MG63 (cell line): ENCODE measurements at regions not wholly inside any gene's neighbourhood (a gene's known extent, or its start where the extent isn't known, plus 50 kb on each side); places are given as distances from the start of the nearest gene placed in this dataset.
"Not testable (repeated sequence)": the region's sequence is repeated elsewhere in the genome, so short reads cannot be mapped to it uniquely, and the experiment has no call there.

Experiments used
- DNase-seq: peaks from one replicate; pipeline ENCODE4 v3.0.0-alpha.2; 2020
- H3K27me3 ChIP-seq: fragments of 250-450 bp; sonication (Bioruptor Pico); 2 replicates; pipeline ENCODE4 v1.5.1; 2020; ENCODE audit warnings: mild to moderate bottlenecking, moderate library complexity
- H3K36me3 ChIP-seq: fragments of 250-450 bp; sonication (Bioruptor Pico); 2 replicates; pipeline ENCODE4 v1.5.1; 2020; ENCODE audit warnings: mild to moderate bottlenecking, moderate library complexity
- H3K4me3 ChIP-seq: fragments of 250-450 bp; sonication (Bioruptor Pico); 2 replicates; pipeline ENCODE4 v1.5.1; 2020; ENCODE audit warnings: mild to moderate bottlenecking, moderate library complexity
- H3K9me3 ChIP-seq: fragments of 250-450 bp; sonication (Bioruptor Pico); 2 replicates; pipeline ENCODE4 v1.5.1; 2020; ENCODE audit warnings: mild to moderate bottlenecking, moderate library complexity

DNA sequence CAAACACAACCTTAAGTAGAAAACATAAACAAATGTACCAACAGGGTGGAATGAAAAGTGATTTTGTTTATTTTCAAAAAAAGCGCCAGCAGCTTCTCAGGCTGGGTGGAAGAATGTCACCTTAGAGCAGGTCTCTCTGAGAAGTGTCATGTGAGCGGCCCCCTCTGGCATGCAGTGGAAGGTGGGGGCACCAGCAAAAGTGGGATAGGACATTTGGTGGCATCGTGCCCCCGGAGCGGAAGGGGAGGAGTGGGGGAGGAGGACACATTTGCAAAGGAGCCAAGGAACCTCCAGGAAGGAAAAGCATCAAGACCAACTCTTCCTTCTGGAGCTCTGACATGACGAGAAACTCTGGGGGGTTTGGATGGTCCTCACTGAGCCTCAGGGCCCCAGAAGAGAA lies 635.3 kb downstream of the UQCRFS1 start:
- Histone ChIP-seq H3K36me3 (no peaks in the 10 kb centered on the region), H3K4me3 (no peak overlapping the region), H3K27me3 (no peaks in the 10 kb centered on the region), H3K9me3 (no peaks in the 10 kb centered on the region)
- DNase-seq, result no peak

GRCh38 chr19:28577233-28577632 lies 635.7 kb downstream of the UQCRFS1 start:
- no peak overlapping the region for H3K4me3 ChIP-seq
- H3K9me3 ChIP-seq, result no peaks in the 10 kb centered on the region
- no peak for DNase-seq
- H3K36me3 ChIP-seq, result no peaks in the 10 kb centered on the region
- no peaks in the 10 kb centered on the region for H3K27me3 ChIP-seq

DNA sequence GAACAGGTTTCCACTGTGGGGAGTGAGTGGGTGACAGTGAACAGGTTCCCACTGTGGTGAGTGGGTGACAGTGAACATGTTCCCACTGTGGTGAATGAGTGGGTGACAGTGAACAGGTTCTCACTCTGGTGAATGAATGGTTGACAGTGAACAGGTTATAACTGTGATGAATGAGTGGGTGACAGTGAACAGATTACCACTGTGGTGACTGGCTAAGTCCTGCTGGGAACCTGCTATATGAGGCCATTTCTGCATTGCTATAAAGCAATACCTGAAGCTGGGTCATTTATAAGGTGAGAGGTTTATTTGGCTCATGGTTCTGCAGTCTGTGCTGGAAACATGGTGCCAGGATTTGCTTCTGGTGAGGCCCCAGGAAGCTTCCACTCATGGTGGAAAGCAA lies 637.1 kb downstream of the UQCRFS1 start:
- no peak for DNase-seq
- no peaks in the 10 kb centered on the region for H3K9me3 ChIP-seq
- no peaks in the 10 kb centered on the region for H3K27me3 ChIP-seq
- no peak overlapping the region for H3K4me3 ChIP-seq
- no peaks in the 10 kb centered on the region for H3K36me3 ChIP-seq

- H3K36me3 ChIP-seq, H3K27me3 ChIP-seq, DNase-seq, H3K9me3 ChIP-seq, H3K4me3 ChIP-seq: not testable (repeated sequence)
These were observed 637.6 kb downstream of the UQCRFS1 start for GRCh38 chr19:28575312-28575711.

DNA sequence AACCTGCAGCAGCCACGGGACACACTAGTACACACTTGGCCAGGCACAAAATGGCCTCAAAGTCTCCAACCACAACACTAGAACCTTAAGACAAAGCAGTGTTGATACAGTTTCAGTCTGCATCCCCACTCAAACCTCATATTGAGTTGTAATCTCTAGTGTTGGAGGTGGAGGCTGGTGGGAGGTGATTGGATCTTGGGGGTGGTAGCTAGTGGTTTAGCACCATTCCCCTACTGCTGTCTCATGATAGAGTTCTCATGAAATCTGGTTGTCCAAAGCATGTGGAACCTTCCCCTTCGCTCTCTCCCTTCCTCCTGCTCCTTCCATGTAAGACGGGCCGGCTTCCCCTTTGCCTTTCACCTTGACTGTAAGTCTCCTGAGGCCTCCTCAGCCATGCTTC lies 638.7 kb downstream of the UQCRFS1 start:
- Histone ChIP-seq H3K36me3 (no peaks in the 10 kb centered on the region), H3K27me3 (no peaks in the 10 kb centered on the region), H3K9me3 (no peaks in the 10 kb centered on the region), H3K4me3 (no peak overlapping the region)
- DNase-seq, result no peak

- no peak for DNase-seq
- H3K4me3 ChIP-seq, result no peak overlapping the region
- H3K27me3 ChIP-seq, result no peaks in the 10 kb centered on the region
- H3K36me3 ChIP-seq, result no peaks in the 10 kb centered on the region
- H3K9me3 ChIP-seq, result no peaks in the 10 kb centered on the region
These were observed 643.5 kb downstream of the UQCRFS1 start for GRCh38 chr19:28569132-28570131.

DNA sequence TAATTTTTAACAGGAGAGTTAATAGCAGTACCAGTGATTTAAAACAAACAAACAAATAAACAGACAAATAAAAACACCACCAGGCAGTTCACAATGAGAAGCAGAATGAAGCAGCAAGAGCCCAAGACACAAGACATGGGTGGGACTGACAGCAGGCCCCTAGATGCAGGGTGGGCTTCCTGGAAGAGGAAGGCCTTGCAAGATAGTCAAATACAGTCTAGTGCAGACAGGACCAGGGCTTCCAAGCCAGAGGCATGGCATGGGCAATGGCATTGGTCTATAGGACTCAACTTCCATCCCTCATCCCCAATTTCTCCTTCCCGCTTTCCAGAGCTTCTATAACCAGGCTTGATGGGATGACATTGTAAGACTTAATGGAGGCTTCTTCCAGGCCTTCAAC lies 645.1 kb downstream of the UQCRFS1 start:
- Histone ChIP-seq H3K9me3 (no peaks in the 10 kb centered on the region), H3K4me3 (no peak overlapping the region), H3K36me3 (no peaks in the 10 kb centered on the region), H3K27me3 (no peaks in the 10 kb centered on the region)
- DNase-seq, result no peak

GRCh38 chr19:28563964-28564921 lies 648.7 kb downstream of the UQCRFS1 start:
- no peak overlapping the region for H3K4me3 ChIP-seq
- H3K9me3 ChIP-seq, result no peaks in the 10 kb centered on the region
- DNase-seq, result no peak
- H3K27me3 ChIP-seq, result no peaks in the 10 kb centered on the region
- H3K36me3 ChIP-seq, result no peaks in the 10 kb centered on the region

- Histone ChIP-seq H3K36me3 (no peaks in the 10 kb centered on the region), H3K9me3 (no peaks in the 10 kb centered on the region), H3K27me3 (no peaks in the 10 kb centered on the region), H3K4me3 (no peak overlapping the region)
- no peak for DNase-seq
These were observed 652.2 kb downstream of the UQCRFS1 start for GRCh38 chr19:28560786-28561185.

- H3K36me3 ChIP-seq, result no peaks in the 10 kb centered on the region
- H3K4me3 ChIP-seq, result no peak overlapping the region
- H3K9me3 ChIP-seq, result no peaks in the 10 kb centered on the region
- no peak for DNase-seq
- no peaks in the 10 kb centered on the region for H3K27me3 ChIP-seq
These were observed 654.2 kb downstream of the UQCRFS1 start for GRCh38 chr19:28558783-28559182.

DNA sequence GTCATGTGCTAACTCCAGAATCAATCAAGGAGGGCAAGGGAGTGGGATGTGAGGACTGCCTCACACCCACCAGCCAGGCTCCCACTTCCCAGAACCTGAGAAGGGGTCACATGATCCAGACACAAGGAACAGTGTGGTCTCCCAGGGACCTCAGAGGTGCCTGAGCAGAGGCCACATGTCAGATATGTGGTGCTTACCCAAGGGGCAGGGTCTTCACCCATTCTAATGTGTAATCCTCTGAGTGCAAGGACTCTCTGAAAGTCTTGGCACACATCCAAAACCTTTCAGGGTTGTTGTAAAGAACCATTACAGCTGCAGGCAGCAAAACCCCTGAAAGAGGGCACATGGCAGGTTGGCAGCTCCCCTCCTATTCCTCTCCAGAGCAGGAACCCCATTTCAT lies 656.6 kb downstream of the UQCRFS1 start:
- Histone ChIP-seq H3K4me3 (no peak overlapping the region), H3K9me3 (no peaks in the 10 kb centered on the region), H3K36me3 (no peaks in the 10 kb centered on the region), H3K27me3 (no peaks in the 10 kb centered on the region)
- no peak for DNase-seq

DNA sequence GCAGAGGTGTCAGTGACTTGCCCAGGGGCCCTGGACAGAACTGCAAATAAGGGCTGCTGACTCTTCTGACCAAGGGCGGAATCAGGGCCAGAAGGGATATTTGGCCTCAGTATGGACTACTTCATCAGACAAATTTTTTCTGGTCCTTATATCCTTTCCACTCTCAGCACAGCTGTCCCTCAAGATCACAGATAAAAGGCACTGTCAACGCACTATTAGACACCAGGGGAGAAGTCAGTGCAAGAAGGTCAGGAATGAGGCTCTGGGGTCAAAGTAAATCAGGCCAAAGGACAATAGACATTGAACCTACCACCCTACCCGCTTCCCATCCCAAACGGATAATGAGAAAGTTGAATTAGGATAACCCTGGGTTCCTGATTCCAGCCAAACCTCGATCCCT lies 657.6 kb downstream of the UQCRFS1 start:
- DNase-seq, result no peak
- Histone ChIP-seq H3K9me3 (no peaks in the 10 kb centered on the region), H3K4me3 (no peak overlapping the region), H3K27me3 (no peaks in the 10 kb centered on the region), H3K36me3 (no peaks in the 10 kb centered on the region)

GRCh38 chr19:28554321-28555091 lies 658.4 kb downstream of the UQCRFS1 start:
- Histone ChIP-seq H3K27me3 (no peaks in the 10 kb centered on the region), H3K9me3 (no peaks in the 10 kb centered on the region), H3K36me3 (no peaks in the 10 kb centered on the region), H3K4me3 (no peak overlapping the region)
- DNase-seq, result no peak

DNA sequence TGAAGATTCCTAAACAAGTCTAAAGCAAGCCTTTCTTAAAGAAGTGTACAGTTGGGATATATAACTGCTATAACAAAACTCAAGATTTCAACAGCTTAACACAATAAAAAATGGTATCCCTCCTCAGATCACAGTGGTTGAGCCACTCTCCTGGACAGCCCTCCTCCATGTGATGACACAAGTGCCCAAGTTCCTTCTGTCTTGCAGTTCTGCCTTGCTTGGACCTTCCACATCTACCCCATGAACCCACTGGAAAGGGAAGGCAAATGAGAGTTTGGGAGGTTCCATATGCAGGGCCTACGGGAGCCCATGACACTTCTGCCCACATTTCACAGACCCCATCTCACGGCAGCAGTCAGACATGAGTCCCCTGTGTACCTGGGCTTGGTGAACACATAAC lies 659.2 kb downstream of the UQCRFS1 start:
- no peaks in the 10 kb centered on the region for H3K9me3 ChIP-seq
- no peaks in the 10 kb centered on the region for H3K36me3 ChIP-seq
- DNase-seq, result no peak
- no peaks in the 10 kb centered on the region for H3K27me3 ChIP-seq
- no peak overlapping the region for H3K4me3 ChIP-seq

DNA sequence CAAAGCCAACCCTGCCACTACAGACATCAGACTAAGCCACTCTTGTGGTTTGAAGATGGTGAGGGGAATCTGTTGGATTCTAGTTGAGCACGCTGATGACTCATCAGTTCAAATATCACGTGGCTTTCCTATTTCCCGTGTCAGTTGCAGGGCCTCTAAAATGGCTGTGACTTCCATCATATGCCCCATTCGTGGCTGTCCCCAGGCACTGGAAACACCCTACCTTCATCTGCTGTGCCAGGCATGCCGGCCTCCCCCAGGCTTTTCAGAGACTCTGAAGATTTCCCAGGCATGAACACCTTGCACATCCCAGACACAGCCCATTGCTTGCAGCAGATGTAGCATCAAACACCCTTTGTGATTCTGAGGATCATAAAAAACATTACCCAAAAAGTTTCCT lies 659.9 kb downstream of the UQCRFS1 start:
- no peaks in the 10 kb centered on the region for H3K27me3 ChIP-seq
- H3K4me3 ChIP-seq, result no peak overlapping the region
- DNase-seq, result no peak
- no peaks in the 10 kb centered on the region for H3K36me3 ChIP-seq
- no peaks in the 10 kb centered on the region for H3K9me3 ChIP-seq

GRCh38 chr19:28549680-28550277 lies 663.2 kb downstream of the UQCRFS1 start:
- Histone ChIP-seq H3K9me3 (no peaks in the 10 kb centered on the region), H3K4me3 (no peak overlapping the region), H3K27me3 (no peaks in the 10 kb centered on the region), H3K36me3 (no peaks in the 10 kb centered on the region)
- DNase-seq, result no peak
